HPDE6-E6E7 (cell line): ENCODE measurements at regions not wholly inside any gene's neighbourhood (a gene's known extent, or its start where the extent isn't known, plus 50 kb on each side); places are given as distances from the start of the nearest gene placed in this dataset.
"Not testable (repeated sequence)": the region's sequence is repeated elsewhere in the genome, so short reads cannot be mapped to it uniquely, and the experiment has no call there.

Source experiments
- DNase-seq: peaks from one replicate; pipeline ENCODE4 v3.0.0; 2011; ENCODE audit warnings: missing footprints; ENCODE audit errors: extremely low spot score

GRCh38 chr7:91457208-91457607 lies 193.0 kb downstream of the FZD1 start:
- DNase-seq = no peak

GRCh38 chr7:91459539-91459938 lies 195.3 kb downstream of the FZD1 start:
- no peak for DNase-seq

- no peak for DNase-seq
Observed at GRCh38 chr7:91462316-91462715, 198.1 kb downstream of the FZD1 start.

- DNase-seq = no peak
Observed at GRCh38 chr7:91463330-91463729, 199.1 kb downstream of the FZD1 start.

GRCh38 chr7:91465595-91466061 lies 201.4 kb downstream of the FZD1 start:
- no peak for DNase-seq

GRCh38 chr7:91468256-91468655 lies 204.0 kb downstream of the FZD1 start:
- no peak for DNase-seq

- no peak for DNase-seq
Observed at GRCh38 chr7:91473619-91474018, 209.4 kb downstream of the FZD1 start.

- DNase-seq = no peak
Observed at GRCh38 chr7:91474074-91474473, 209.8 kb downstream of the FZD1 start.

- DNase-seq = not testable (repeated sequence)
Observed at GRCh38 chr7:91480470-91480869, 216.2 kb downstream of the FZD1 start.

GRCh38 chr7:91491868-91492267 lies 227.6 kb downstream of the FZD1 start:
- DNase-seq = no peak

GRCh38 chr7:91492317-91492716 lies 228.1 kb downstream of the FZD1 start:
- DNase-seq = no peak

GRCh38 chr7:91492773-91493172 lies 228.5 kb downstream of the FZD1 start:
- no peak for DNase-seq

GRCh38 chr7:91494450-91494849 lies 230.2 kb downstream of the FZD1 start:
- no peak for DNase-seq

- DNase-seq = no peak
Observed at GRCh38 chr7:91496251-91496820, 232.1 kb downstream of the FZD1 start.

GRCh38 chr7:91497277-91497676 lies 233.0 kb downstream of the FZD1 start:
- DNase-seq = not testable (repeated sequence)

GRCh38 chr7:91503934-91504555 lies 239.8 kb downstream of the FZD1 start:
- no peak for DNase-seq

GRCh38 chr7:91504919-91505318 lies 240.7 kb downstream of the FZD1 start:
- no peak for DNase-seq

- DNase-seq = not testable (repeated sequence)
Observed at GRCh38 chr7:91506966-91507365, 242.7 kb downstream of the FZD1 start.

GRCh38 chr7:91511861-91512260 lies 247.6 kb downstream of the FZD1 start:
- not testable (repeated sequence) for DNase-seq

GRCh38 chr7:91512958-91513357 lies 248.7 kb downstream of the FZD1 start:
- no peak for DNase-seq

GRCh38 chr7:91514591-91514990 lies 250.4 kb downstream of the FZD1 start:
- DNase-seq = no peak

GRCh38 chr7:91515961-91516360 lies 251.7 kb downstream of the FZD1 start:
- DNase-seq = no peak

- no peak for DNase-seq
Observed at GRCh38 chr7:91517201-91517785, 253.1 kb downstream of the FZD1 start.
